VCaP (cell line): ENCODE measurements at regions not wholly inside any gene's neighbourhood (a gene's known extent, or its start where the extent isn't known, plus 50 kb on each side); places are given as distances from the start of the nearest gene placed in this dataset.

Experiments
- H3K27ac ChIP-seq: fragments of 450-650 bp; 2 replicates; pipeline ENCODE4 v1.5.1; 2017
- TF ChIP-seq, protein P1 (sequence below): fragments of 450-650 bp; conservative IDR thresholded peaks from 2 replicates; pipeline ENCODE4 v1.5.1; 2017; ENCODE audit warnings: mild to moderate bottlenecking, moderate library complexity

DNA sequence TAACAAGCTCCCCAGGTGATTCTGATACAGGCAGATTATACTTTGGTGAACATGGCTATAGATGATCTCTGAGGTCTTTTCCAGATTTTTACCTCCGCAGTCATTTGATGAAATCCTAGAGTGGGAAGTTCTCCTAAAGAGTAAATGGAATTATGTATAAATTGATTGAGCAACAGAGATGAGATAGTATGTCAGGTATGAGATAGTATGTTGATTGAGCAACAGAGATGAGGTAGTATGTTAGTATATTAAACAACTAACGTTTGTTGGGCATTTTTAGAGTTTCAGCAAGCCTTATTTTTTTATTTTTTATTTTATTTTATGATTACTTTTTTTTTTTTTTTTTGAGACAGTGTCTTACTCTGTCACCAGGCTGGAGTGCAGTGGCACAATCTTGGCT lies 265.0 kb upstream of the SOX2 start:
- TF ChIP-seq, protein P1, sequence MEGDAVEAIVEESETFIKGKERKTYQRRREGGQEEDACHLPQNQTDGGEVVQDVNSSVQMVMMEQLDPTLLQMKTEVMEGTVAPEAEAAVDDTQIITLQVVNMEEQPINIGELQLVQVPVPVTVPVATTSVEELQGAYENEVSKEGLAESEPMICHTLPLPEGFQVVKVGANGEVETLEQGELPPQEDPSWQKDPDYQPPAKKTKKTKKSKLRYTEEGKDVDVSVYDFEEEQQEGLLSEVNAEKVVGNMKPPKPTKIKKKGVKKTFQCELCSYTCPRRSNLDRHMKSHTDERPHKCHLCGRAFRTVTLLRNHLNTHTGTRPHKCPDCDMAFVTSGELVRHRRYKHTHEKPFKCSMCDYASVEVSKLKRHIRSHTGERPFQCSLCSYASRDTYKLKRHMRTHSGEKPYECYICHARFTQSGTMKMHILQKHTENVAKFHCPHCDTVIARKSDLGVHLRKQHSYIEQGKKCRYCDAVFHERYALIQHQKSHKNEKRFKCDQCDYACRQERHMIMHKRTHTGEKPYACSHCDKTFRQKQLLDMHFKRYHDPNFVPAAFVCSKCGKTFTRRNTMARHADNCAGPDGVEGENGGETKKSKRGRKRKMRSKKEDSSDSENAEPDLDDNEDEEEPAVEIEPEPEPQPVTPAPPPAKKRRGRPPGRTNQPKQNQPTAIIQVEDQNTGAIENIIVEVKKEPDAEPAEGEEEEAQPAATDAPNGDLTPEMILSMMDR, result no peak
- no peak overlapping the region for H3K27ac ChIP-seq

DNA sequence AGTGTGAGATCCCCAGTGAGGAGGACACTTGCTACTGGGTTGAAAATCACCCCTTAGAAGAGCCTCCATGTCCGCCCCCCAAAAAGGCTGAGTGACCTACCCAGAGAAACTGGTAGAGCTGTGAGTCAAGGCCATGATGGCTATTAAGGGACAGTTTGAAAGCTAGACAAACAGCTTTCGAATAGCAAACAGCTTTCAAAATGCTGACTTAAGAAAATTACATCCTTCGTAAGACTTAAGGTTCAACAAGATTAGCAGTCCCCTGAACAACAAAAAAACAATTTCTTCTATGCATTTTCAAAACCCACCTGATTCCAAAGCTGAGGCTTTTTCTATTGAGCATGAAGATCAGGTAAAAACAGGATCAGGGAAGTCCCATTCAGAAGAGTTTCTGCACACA lies 269.7 kb upstream of the SOX2 start:
- H3K27ac ChIP-seq, result no peak overlapping the region
- TF ChIP-seq, protein P1, result no peak

DNA sequence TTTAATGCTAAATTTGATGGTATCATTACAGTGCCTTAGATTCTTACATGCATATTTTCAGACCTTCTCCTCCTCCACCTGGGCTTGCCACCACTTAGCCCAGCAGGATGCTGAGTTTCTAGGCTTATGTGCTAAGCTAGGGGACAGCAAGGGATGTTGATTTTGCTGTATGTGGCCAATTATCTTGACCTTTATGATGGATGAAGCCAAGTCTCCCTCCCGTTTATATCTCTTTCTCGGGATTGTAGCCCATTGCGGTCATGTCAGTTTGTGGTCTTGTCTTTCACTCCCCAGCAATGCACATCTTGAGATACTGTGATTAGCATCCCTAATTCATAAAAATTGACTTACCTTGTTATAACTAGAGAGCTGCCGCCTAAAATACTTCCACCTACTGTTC lies 278.7 kb upstream of the SOX2 start:
- H3K27ac ChIP-seq, result no peak overlapping the region
- TF ChIP-seq, protein P1, result no peak

DNA sequence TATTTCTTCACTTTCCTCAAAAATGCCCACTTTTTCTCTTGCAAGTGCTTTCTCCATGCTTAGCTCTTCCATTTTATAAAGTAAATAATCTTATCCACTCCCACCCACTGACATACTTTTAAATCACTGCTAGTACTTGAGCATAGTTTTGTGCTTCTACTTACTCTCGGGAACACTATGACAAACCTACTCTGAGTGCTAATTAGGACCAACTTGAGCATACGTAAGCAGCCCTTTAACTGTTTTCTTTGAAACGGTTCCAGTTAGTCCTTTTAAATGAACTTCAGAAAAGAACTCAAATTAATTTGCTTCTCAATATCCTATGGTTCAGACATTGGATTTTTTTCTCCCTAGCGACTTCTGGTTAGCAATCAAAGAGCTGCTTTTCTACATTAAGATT lies 280.0 kb upstream of the SOX2 start:
- no peak overlapping the region for H3K27ac ChIP-seq
- TF ChIP-seq, protein P1, result no peak

DNA sequence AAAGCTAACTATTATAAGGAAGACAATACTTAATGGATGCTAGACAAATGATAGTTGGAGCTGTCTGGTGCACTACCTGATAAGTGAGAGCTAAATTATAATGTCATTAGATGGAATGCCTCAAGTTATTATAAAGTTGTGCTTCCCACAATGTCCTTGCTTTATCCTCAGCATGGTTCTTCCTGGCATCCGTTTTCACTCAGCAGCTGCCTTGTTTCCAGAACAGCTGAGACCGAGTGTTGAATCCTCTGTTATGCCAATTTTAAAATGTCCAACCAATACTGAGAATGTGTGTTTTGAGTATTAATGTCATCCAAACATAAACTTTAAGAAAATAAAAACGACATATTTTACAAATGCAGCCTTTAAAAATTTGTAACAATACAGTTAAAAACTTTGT lies 286.7 kb upstream of the SOX2 start:
- H3K27ac ChIP-seq, result no peak overlapping the region
- TF ChIP-seq, protein P1, result no peak

DNA sequence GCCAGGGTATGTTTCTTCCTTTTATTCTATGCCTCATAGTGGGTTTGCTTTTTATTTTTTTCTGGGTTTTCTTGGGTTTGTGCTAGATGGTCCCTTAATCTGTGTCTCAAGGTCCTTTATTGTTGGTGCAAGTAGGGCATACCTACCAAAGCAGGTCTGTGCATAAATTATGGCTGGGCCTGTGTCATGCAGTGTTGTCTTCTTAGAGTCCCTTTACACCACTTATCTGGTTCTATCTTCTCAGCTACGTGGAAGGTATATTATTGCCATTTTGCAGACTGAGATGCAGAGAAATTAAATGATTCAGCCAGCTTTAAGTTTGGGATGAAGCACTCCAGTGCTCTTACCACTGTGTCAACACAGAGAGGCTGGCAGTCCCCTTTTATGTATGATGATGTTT lies 293.5 kb upstream of the SOX2 start:
- H3K27ac ChIP-seq, result no peak overlapping the region
- TF ChIP-seq, protein P1, result no peak

DNA sequence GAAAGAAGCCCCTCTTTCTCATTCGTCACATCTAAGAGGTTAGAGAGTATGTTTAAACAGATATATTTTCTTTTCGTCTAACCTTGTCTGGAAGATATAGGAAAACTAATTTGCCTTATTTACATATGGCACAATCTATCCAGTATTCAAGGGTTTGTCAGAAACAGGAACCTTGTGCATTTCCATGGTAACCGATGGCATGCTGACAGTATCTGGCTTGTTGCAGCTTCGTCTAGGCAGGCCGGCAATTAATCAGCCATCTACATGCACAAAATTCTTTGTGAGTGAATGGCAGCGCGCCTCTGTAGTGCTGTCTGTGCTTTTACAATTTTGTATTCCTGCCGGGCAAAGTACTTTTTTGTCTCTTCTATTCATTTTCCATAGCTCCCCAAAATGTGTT lies 294.0 kb upstream of the SOX2 start:
- no peak overlapping the region for H3K27ac ChIP-seq
- TF ChIP-seq, protein P1, result no peak

DNA sequence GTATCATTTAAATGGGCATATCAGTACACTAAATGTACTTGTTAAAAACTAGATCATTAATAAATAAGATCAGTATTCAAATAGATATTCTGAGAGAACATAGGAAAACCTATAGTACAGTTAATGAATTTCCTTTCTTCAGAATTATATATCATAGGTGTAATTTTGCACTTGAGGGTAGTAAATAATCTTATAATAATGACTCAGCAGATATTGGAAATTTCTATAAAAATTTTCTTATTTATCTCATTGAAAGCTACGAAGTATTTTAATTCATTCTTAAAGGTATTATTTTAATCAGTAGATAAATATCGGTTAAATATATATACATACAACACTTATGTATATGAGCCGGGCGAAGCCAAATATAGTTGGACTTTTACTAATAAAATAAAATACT lies 300.9 kb upstream of the SOX2 start:
- TF ChIP-seq, protein P1, result no peak
- no peak overlapping the region for H3K27ac ChIP-seq
